GM18505 (cell line): ENCODE measurements at regions not wholly inside any gene's neighbourhood (a gene's known extent, or its start where the extent isn't known, plus 50 kb on each side); places are given as distances from the start of the nearest gene placed in this dataset.

Experiments
- ATAC-seq: cut with Tn5 transposase; IDR thresholded peaks from one replicate; pipeline ENCODE4 v1.9.1; 2021; ENCODE audit not compliant: unreplicated experiment
- POLR2A ChIP-seq: IDR thresholded peaks from 4 replicates; pipeline ENCODE4 v1.6.1; 2011; ENCODE audit warnings: borderline replicate concordance; ENCODE audit not compliant: insufficient read depth, insufficient read length; ENCODE audit errors: extremely low read depth

- TF ChIP-seq POLR2A = no peak
Measured at GRCh38 chr2:11090187-11090586, 65.1 kb upstream of the SLC66A3 start.

DNA sequence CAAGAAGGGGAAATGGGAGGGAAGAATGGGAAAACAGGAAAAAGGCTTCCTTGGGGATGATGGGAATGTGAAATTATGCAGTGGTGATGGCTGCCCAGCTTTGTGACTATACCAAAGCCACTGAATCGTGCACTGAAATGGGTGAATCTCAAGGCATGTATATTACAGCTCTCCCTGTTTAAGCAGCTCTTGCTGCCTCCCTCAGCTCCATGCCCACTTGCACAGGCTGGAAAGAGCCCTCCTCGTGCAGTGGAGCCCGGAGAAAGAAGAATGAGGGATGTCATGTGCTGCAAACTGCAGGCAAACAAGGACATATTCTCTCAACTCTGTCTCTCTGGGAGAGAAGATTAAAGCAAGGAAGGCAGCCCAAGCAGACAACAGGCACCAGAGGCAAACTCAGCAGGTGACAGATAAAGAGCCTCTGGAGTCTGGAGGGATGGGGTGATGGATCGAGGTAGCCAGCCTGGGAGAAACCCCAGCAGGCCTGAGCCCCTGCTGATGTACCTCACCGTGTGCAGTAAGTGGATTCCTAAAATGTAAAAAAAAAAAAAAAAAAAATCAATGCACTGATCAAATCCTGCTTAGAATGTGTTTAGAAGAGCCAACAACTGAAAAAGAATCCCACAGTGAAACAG, 62.4 kb upstream of the SLC66A3 start:
- no peak for ATAC-seq
- no peak for TF ChIP-seq POLR2A

More at GRCh38 chr2:11090187-11090586, 65.1 kb upstream of the SLC66A3 start:
- ATAC-seq = no peak

DNA sequence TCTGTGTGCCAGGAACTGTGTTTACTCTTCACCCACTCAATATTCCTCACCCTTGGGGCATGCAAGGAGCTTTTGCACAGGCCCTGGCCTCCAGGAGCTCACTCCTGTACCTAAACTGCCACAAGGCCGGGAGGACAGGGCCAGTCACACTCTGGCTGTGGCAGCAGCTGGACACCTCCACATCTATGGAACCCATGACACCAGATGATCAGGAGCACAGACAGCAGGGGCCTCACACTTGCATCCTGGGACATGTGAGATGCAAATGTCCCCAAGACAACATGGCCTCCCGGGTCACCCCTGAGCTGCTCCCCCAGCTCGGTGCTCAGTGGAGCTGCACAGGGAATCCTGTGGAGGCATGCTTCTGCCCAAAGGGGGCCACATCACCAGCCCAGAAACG, 61.8 kb upstream of the SLC66A3 start:
- no peak for TF ChIP-seq POLR2A
- no peak for ATAC-seq

GRCh38 chr2:11094021-11094810, 61.1 kb upstream of the SLC66A3 start:
- no peak for TF ChIP-seq POLR2A
- no peak for ATAC-seq

DNA sequence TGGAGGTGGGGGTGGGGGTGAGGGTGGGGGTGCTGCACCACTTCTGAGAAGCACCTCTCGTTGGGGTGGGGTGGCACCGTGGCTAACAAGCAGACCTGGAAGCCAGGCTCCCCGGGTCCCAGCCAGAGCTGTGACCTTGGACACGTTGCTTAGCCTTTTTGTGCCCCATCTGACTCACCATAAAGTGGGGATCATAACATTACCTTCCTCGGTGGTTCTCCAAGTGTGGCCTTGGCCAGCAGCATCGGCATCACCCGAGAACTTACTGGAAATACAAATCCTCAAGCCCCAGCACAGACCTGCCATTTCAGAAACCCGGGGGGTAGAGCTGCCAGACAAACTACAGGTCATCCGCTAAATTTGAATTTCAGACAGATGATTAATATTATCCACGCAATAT, 58.7 kb upstream of the SLC66A3 start:
- TF ChIP-seq POLR2A = no peak
- no peak for ATAC-seq

GRCh38 chr2:11097038-11097720, 58.1 kb upstream of the SLC66A3 start:
- no peak for TF ChIP-seq POLR2A
- ATAC-seq = no peak

DNA sequence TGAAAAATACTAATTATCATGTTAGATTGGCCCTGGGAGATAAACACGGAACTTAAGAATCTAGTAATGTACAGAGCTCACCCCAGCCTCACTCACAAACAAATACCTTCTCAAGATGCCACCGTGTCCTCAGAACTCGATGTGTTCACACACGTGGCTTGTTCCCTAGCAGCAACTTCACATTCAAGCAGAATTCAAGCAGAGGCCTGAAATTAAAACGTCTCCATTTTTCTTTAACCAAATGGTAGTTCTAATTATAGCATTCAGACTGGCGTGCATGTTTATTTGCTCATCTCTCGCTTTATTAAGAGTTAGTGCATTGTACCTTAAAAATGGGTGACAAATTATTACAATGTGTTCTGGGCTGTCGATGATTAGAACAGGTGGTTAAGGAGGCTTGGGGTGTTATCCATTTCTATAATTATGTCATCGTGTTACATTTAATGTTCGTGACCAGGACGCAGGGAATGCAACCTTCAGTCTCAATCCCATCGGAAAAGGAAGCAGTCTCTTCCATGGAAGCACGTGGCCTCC, 57.3 kb upstream of the SLC66A3 start:
- TF ChIP-seq POLR2A = no peak

GRCh38 chr2:11099122-11100065, 55.9 kb upstream of the SLC66A3 start:
- no peak for ATAC-seq
- TF ChIP-seq POLR2A = no peak

More for the DNA sequence above, 57.3 kb upstream of the SLC66A3 start:
- no peak for ATAC-seq

DNA sequence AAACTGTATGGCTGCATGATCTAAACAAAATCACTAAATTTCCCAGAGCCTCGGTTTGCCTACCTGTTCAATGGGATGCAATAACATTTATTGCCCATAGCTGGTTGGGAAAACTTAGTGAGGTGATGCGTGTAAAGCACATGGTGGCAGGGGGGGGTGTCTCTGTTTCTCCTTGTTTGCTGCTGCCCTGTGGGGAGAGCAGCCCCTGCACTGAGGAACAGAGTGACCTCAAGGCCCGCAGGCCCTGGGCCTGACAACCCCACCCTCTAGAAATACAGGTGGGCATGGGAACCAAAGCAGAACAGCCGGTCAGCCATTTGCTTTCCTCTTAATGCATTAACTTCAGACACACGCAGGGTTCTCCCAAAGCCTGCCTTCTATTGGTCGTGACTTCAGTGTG, 55.1 kb upstream of the SLC66A3 start:
- no peak for ATAC-seq
- no peak for TF ChIP-seq POLR2A

DNA sequence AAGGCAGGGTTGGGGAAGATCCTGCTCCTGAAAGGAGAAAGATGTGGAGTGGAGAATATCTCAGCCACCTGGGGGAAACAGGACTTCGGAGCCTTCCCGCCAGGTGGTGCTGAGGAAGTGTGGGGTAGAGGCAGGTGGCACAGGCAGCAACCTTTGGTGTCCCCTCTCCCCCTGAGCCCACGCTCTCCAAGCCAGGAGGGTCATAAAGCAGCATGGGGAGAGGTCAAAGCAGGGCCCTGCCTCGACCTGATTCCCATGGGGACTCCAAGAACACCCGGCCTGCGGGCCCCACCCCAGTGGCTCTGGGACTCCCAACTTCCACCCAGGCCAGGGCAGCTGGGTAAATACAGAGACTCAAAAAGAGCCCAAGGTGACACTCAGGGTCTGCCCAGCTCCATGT, 54.3 kb upstream of the SLC66A3 start:
- no peak for ATAC-seq
- TF ChIP-seq POLR2A = no peak

DNA sequence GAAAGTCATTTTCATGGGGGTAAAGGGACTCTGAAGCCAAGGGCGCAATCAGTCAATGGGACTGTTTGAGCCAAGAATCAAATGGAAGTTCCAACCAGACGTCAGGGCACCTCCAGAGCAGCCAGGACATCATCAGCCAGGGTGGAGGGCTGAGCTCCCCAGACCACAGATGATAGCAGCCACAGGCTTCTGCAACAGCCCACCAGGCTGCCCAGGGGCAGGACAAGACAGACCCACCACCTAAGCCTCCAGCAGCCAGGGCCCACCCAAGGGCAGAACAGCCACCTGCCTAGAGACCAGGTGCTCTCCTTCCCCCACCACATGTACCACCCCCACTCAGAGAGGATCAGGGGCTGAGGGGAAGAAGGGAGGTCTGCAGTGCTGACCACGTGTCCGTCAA, 53.8 kb upstream of the SLC66A3 start:
- no peak for ATAC-seq
- no peak for TF ChIP-seq POLR2A

GRCh38 chr2:11102466-11102865, 52.8 kb upstream of the SLC66A3 start:
- ATAC-seq = no peak
- no peak for TF ChIP-seq POLR2A

DNA sequence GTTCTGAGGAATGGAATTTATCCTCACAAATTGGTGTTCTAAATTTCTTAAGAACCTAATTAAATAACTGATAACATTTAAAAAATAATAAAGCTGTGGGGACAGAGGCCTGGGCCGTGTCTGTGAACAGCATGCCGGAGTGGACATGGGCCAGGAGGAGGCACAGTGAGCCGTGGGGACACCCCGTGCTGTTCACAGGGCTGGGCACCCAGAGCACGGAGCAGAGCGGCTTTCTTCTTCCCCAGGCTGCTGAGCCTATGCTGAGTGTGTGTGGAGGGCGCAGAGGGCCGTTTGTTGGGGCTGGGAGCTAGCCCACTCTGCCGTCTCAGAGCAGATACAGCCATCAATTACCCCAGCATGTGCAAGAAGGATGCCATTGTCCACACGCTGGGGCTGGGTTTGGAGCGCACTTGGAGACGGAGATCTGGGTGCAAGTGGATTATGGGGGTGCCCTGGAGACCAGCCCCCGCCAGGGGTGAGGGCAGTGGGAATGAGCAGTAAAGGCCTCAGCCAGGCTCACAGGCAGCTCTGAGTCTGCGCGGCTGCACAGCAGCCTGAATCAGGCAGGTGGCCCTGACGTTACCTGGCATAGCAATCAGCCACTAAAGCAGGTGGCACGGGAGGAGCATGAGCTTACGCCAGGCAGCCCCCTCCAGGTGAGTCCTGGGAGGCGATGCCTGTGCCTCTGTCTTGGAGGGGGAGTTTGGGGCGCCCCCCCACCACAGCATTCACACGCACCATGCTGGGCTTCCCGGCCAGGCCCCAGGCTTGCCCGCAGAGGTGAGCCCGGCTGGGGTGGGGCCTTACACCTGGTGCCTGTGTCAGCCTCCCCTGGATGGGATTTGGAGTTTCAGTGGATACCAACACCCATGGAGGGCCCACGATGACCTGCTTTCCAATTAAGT, 52.1 kb upstream of the SLC66A3 start:
- ATAC-seq = peak; percentile 5
- no peak for TF ChIP-seq POLR2A
